GM18861 (cell line): ENCODE measurements at regions not wholly inside any gene's neighbourhood (a gene's known extent, or its start where the extent isn't known, plus 50 kb on each side); places are given as distances from the start of the nearest gene placed in this dataset.
"Not testable (repeated sequence)": the region's sequence is repeated elsewhere in the genome, so short reads cannot be mapped to it uniquely, and the experiment has no call there.

Experiments
- ATAC-seq: cut with Tn5 transposase; IDR thresholded peaks from one replicate; pipeline ENCODE4 v1.9.1; 2021; ENCODE audit not compliant: unreplicated experiment

DNA sequence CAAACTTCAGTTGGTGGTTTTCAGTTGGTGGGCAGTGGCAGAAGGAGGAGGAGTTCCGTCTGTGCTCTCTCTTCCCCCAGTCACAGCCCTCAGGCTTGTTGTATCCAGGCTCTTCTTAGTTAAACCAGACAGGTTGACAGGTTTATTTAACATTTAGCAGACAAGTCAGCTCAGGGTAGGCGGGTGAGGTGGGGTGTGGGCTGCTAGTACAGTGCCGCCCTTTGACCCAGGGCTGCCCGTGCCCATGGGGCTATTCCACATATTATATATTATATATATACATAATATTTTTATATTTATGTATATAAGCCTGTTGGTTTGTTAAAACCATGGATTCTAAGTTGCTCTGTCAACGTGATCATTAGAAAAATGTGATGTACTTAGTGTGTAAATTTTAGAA lies 1740.6 kb upstream of the DEFB115 start:
- not testable (repeated sequence) for ATAC-seq

DNA sequence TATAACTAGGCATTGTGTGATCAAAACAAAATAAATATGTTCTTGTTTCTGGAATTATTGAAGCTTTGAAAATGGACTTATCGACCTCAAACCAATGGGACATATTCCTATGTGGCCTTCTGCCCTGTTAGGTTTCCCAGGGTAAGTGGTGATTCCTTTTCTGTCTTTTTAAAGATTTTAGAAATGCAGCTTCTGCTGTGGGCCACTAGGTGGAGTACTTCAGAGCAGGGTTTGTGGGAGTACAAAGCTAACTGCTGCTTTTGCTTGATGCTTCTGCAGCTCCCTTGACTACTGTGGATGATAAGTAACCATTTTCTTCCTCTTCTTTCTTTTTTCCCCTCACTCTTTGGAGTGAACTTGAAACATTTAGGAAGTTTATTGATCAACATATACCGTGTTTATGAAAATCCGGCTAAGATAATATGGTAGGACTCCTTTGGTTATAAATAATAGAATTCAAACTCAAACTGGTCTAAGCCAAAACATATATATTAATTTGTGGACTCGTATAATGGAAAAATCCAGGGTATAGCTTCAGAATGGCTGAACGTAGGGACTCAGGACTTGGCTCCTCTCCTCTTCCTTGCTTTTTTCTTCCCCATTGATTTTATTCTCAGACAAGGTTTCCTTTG lies 1737.7 kb upstream of the DEFB115 start:
- not testable (repeated sequence) for ATAC-seq

DNA sequence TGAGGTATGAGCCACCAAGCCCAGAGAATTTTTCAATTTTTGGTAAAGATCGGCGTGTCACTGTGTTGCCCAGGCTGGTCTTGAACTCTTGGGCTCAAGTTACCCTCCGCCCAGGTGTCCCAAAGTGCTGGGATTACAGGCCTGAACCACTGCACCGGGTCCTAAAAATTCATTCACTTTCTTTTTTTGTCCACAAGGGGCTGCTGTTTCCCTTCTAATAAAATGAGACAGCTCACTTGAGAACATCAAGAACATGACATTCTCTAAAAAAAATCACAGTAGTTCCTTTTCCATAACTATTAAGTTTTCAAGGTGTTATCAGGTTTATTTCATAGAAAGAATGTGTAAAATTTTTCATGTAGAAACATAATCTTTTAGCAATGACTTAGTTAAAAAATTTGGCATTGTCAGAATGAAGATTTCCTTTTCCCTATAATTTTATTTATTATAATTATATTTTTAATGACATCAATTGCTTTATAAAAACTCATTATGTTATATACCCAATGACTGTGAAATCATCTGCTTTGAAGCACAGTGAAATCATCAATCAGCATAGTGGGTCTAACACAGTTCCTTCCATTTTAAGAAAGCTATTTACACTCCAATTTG lies 1723.8 kb upstream of the DEFB115 start:
- not testable (repeated sequence) for ATAC-seq

DNA sequence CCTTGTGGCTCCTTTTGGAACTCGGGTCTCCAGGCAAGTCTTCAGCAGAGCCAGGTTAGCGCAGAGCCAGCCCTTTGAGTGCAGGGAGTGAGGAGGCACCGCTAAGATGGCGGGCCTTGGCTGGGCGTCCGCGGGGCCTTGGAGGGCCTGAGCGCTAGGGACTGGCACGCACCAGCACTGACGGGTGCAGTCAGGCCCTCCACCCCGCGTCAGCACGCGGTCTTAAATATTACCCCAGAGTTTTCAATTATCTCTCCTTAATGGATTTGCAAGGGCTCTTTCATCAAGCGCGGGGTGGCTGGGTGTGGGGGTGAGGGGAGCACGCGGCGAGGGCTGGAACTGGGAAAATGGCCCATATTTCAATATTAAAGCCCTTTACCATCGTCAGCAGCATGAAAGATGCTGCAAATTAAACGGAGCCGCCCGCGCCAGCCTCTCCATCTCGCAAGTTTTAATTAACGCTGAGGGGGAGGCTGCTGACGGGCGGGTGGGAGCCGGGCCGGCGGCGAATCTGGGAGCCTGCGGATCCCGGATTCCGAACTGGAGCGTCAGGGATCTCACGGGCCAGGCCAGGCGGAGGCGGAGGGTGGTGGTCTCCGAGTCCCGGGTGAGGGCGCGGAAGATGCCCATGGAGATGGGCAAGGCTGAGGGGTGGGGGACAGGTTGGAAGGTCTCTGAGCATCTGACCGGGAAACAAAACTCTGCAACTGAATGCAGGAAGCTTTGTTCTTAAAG lies 1690.4 kb upstream of the DEFB115 start:
- not testable (repeated sequence) for ATAC-seq

DNA sequence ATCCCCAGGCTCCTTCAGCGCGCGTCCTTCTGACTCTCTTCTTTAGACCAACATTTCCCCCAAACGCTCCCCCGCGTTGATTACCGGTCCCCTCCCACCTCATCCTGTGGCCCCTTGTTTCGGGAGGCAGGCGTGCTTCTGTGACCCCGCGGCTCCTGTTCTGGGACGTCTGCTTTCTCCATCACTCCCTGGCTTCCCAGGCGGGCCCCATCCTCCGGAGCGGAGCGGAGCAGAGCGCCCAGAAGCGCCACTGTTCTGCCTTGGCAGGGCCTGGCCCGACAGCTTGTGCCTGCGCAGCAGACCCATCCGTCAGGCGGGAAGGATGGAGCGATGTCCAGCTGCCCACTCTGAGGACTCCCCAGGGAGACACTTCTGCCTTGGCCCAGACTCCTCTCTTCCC lies 1689.8 kb upstream of the DEFB115 start:
- not testable (repeated sequence) for ATAC-seq

DNA sequence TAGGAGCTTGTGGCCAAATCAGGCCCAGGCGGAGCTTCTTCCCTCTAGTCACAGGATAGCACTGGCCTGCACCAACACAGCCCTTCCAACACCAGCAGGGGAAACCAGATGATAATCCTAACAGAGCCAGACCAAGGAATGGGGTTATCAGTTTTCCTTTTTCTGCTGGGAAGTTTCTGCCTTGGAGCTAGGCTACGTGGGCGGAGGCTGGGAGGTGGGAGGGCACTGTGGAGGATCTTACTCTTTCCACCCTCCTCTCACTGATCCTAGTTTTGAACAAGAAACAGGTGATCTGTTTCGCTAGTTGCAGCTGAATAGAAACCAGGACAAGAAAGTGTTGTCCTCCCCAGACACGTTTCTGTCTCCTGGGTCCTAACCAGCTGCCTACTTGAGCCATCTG lies 1687.3 kb upstream of the DEFB115 start:
- ATAC-seq = not testable (repeated sequence)

DNA sequence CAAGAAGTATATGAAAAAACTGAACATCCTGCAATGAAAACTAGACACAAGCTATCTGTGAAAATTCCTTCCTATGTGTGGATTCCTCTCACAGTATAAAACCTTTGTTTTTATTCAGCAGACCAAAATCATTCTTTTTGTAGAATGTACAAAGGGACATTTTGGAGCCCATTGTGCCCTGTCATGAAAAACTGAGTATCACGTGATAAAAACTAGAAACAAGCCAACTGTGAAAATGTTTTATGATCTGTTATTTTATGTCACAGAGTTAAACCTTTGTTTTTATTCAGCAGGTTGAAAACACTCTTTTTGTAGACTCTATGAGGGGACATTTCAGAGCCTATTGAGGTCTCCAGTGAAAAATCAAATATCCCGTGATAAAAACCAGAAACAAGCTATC lies 1667.9 kb upstream of the DEFB115 start:
- ATAC-seq = not testable (repeated sequence)

DNA sequence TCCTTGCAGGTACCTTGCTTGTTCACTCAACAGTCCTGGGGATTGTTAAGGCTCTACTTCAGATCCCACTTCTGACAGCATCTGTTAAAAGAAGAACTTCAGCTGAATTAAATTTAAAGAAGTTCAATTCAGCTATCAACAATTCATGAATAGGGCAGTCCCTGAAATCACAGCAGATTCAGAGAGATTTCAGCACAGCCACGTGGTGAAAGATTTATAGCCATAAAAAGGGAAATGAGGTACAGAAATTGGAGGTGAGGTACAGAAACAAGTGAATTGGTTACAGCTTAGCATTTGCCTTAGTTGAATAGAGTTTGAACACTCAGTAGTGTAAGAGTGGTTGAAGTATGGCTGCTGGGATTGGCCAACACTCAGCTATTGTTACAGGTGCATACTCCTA lies 1653.3 kb upstream of the DEFB115 start:
- ATAC-seq = not testable (repeated sequence)

DNA sequence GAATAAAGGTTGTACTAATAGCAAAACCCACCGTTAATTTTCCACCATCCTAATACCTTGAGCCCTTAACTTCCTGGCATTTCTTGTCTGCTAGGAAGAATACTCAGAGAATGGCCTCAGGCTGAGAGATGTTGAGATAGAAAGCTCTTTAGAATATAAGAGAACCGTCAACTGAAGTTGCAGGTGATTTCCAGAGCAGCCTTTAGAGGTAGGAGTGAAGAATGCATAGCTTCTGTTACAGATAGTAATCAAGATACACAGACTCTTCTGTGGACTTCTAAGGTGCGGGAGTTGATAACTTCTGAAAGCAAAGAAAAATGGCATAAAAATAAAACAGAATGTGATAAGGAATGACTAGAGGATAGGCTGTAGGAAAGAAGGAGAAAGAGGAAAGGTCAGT lies 1651.3 kb upstream of the DEFB115 start:
- ATAC-seq = not testable (repeated sequence)

DNA sequence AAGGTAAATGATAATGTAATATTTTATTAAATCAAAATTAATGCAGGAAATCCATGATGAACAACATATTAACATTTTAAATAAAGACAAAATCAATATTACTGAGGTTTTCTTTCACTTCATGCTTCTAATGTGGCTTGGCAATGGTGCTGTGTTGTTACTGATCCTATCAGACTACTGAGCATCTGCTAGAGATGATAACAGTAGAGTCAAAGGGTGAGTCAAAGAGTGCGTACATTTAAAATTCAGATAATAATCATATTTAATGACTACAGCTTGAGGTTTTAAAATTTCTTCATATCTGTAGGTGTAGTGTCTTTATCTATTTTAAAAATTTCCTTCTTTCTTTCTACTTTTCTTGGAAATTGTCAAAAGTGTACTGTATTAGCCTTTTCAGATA lies 1628.1 kb upstream of the DEFB115 start:
- ATAC-seq = not testable (repeated sequence)
